ENCODE measurements at regions not wholly inside any gene's neighbourhood (a gene's known extent, or its start where the extent isn't known, plus 50 kb on each side); places are given as distances from the start of the nearest gene placed in this dataset.

- DNase-seq (no peak), ATAC-seq (no peak)
- peaks cover 3% of the 10 kb centered on the region for H3K9me3 ChIP-seq (ENCODE audit: control insufficient read depth, low read length, poor library complexity, severe bottlenecking)
- Mint-ChIP-seq H3K4me1 (no peaks in the 10 kb centered on the region), H3K27ac (no peak overlapping the region), H3K36me3 (ENCODE audit: low read depth) (no peaks in the 10 kb centered on the region), H3K4me3 (no peak overlapping the region), H3K27me3 (no peaks in the 10 kb centered on the region)
Measured at GRCh38 chr6:78460711-78461110, 406.6 kb upstream of the IRAK1BP1 start.

GRCh38 chr6:78462728-78463127 is 404.6 kb upstream of the IRAK1BP1 start:
- Mint-ChIP-seq H3K27me3 (no peaks in the 10 kb centered on the region), H3K4me1 (no peaks in the 10 kb centered on the region), H3K4me3 (no peak overlapping the region), H3K27ac (no peak overlapping the region), H3K36me3 (ENCODE audit: low read depth) (no peaks in the 10 kb centered on the region)
- ATAC-seq (no peak), DNase-seq (no peak)
- H3K9me3 ChIP-seq (ENCODE audit: control insufficient read depth, low read length, poor library complexity, severe bottlenecking) = no peaks in the 10 kb centered on the region

GRCh38 chr6:78465059-78465634 is 402.2 kb upstream of the IRAK1BP1 start:
- DNase-seq (no peak), ATAC-seq (no peak)
- no peak overlapping the region for H3K27ac Mint-ChIP-seq
- no peaks in the 10 kb centered on the region for H3K36me3 Mint-ChIP-seq (ENCODE audit: low read depth)
- no peaks in the 10 kb centered on the region for H3K4me1 Mint-ChIP-seq
- H3K4me3 Mint-ChIP-seq = no peak overlapping the region
- H3K27me3 Mint-ChIP-seq = no peaks in the 10 kb centered on the region
- no peaks in the 10 kb centered on the region for H3K9me3 ChIP-seq (ENCODE audit: control insufficient read depth, low read length, poor library complexity, severe bottlenecking)

GRCh38 chr6:78476561-78476960 is 390.8 kb upstream of the IRAK1BP1 start:
- ATAC-seq = no peak
- no peaks in the 10 kb centered on the region for H3K9me3 ChIP-seq (ENCODE audit: control insufficient read depth, low read length, poor library complexity, severe bottlenecking)
- no peak overlapping the region for H3K27ac Mint-ChIP-seq
- no peaks in the 10 kb centered on the region for H3K27me3 Mint-ChIP-seq
- no peak overlapping the region for H3K4me3 Mint-ChIP-seq
- no peaks in the 10 kb centered on the region for H3K36me3 Mint-ChIP-seq (ENCODE audit: low read depth)
- no peak for DNase-seq
- H3K4me1 Mint-ChIP-seq = no peaks in the 10 kb centered on the region

GRCh38 chr6:78482801-78483552 is 384.4 kb upstream of the IRAK1BP1 start:
- no peaks in the 10 kb centered on the region for H3K4me1 Mint-ChIP-seq
- H3K36me3 Mint-ChIP-seq (ENCODE audit: low read depth) = no peaks in the 10 kb centered on the region
- ATAC-seq (no peak), DNase-seq (no peak)
- no peak overlapping the region for H3K27ac Mint-ChIP-seq
- H3K27me3 Mint-ChIP-seq = no peaks in the 10 kb centered on the region
- H3K9me3 ChIP-seq (ENCODE audit: control insufficient read depth, low read length, poor library complexity, severe bottlenecking) = no peaks in the 10 kb centered on the region
- no peak overlapping the region for H3K4me3 Mint-ChIP-seq

- H3K9me3 ChIP-seq (ENCODE audit: control insufficient read depth, low read length, poor library complexity, severe bottlenecking) = no peaks in the 10 kb centered on the region
- no peak for ATAC-seq
- DNase-seq = no peak
- H3K27me3 Mint-ChIP-seq = no peaks in the 10 kb centered on the region
- no peaks in the 10 kb centered on the region for H3K4me1 Mint-ChIP-seq
- H3K36me3 Mint-ChIP-seq (ENCODE audit: low read depth) = no peaks in the 10 kb centered on the region
- H3K27ac Mint-ChIP-seq = no peak overlapping the region
- no peak overlapping the region for H3K4me3 Mint-ChIP-seq
Measured at GRCh38 chr6:78483553-78484197, 383.7 kb upstream of the IRAK1BP1 start.

- no peak overlapping the region for H3K4me3 Mint-ChIP-seq
- no peaks in the 10 kb centered on the region for H3K4me1 Mint-ChIP-seq
- H3K36me3 Mint-ChIP-seq (ENCODE audit: low read depth) = no peaks in the 10 kb centered on the region
- no peak for DNase-seq
- no peak overlapping the region for H3K27ac Mint-ChIP-seq
- no peak for ATAC-seq
- no peaks in the 10 kb centered on the region for H3K27me3 Mint-ChIP-seq
- no peaks in the 10 kb centered on the region for H3K9me3 ChIP-seq (ENCODE audit: control insufficient read depth, low read length, poor library complexity, severe bottlenecking)
Measured at GRCh38 chr6:78484198-78485064, 382.9 kb upstream of the IRAK1BP1 start.

GRCh38 chr6:78487401-78487800 is 379.9 kb upstream of the IRAK1BP1 start:
- Mint-ChIP-seq H3K36me3 (ENCODE audit: low read depth) (no peaks in the 10 kb centered on the region), H3K27me3 (no peaks in the 10 kb centered on the region), H3K4me3 (no peak overlapping the region), H3K4me1 (no peaks in the 10 kb centered on the region), H3K27ac (no peak overlapping the region)
- DNase-seq (no peak), ATAC-seq (no peak)
- H3K9me3 ChIP-seq (ENCODE audit: control insufficient read depth, low read length, poor library complexity, severe bottlenecking) = no peaks in the 10 kb centered on the region

- no peaks in the 10 kb centered on the region for H3K9me3 ChIP-seq (ENCODE audit: control insufficient read depth, low read length, poor library complexity, severe bottlenecking)
- Mint-ChIP-seq H3K4me1 (no peaks in the 10 kb centered on the region), H3K4me3 (no peak overlapping the region), H3K27me3 (no peaks in the 10 kb centered on the region), H3K27ac (no peak overlapping the region), H3K36me3 (ENCODE audit: low read depth) (no peaks in the 10 kb centered on the region)
- DNase-seq (no peak), ATAC-seq (no peak)
Measured at GRCh38 chr6:78489874-78490273, 377.5 kb upstream of the IRAK1BP1 start.

- no peak overlapping the region for H3K4me3 Mint-ChIP-seq
- H3K4me1 Mint-ChIP-seq = no peaks in the 10 kb centered on the region
- H3K27ac Mint-ChIP-seq = no peak overlapping the region
- no peaks in the 10 kb centered on the region for H3K9me3 ChIP-seq (ENCODE audit: control insufficient read depth, low read length, poor library complexity, severe bottlenecking)
- DNase-seq = no peak
- no peaks in the 10 kb centered on the region for H3K36me3 Mint-ChIP-seq (ENCODE audit: low read depth)
- ATAC-seq = no peak
- H3K27me3 Mint-ChIP-seq = no peaks in the 10 kb centered on the region
Measured at GRCh38 chr6:78492351-78493017, 374.9 kb upstream of the IRAK1BP1 start.

GRCh38 chr6:78500299-78501089 is 366.9 kb upstream of the IRAK1BP1 start:
- Mint-ChIP-seq H3K36me3 (ENCODE audit: low read depth) (no peaks in the 10 kb centered on the region), H3K27me3 (no peaks in the 10 kb centered on the region), H3K4me1 (no peaks in the 10 kb centered on the region), H3K4me3 (no peak overlapping the region), H3K27ac (no peak overlapping the region)
- no peak for ATAC-seq
- no peak for DNase-seq
- no peaks in the 10 kb centered on the region for H3K9me3 ChIP-seq (ENCODE audit: control insufficient read depth, low read length, poor library complexity, severe bottlenecking)

GRCh38 chr6:78502386-78502887 is 364.9 kb upstream of the IRAK1BP1 start:
- Mint-ChIP-seq H3K36me3 (ENCODE audit: low read depth) (no peaks in the 10 kb centered on the region), H3K27ac (no peak overlapping the region), H3K4me3 (no peak overlapping the region), H3K4me1 (no peaks in the 10 kb centered on the region), H3K27me3 (no peaks in the 10 kb centered on the region)
- H3K9me3 ChIP-seq (ENCODE audit: control insufficient read depth, low read length, poor library complexity, severe bottlenecking) = no peaks in the 10 kb centered on the region
- no peak for DNase-seq
- ATAC-seq = no peak
